ENCODE measurements at regions not wholly inside any gene's neighbourhood (a gene's known extent, or its start where the extent isn't known, plus 50 kb on each side); places are given as distances from the start of the nearest gene placed in this dataset.
"Not testable (repeated sequence)": the region's sequence is repeated elsewhere in the genome, so short reads cannot be mapped to it uniquely, and the experiment has no call there.

GRCh38 chr1:229019663-229020271, 251.1 kb upstream of the RAB4A start:
- no peak for DNase-seq

GRCh38 chr1:229021034-229021433, 249.9 kb upstream of the RAB4A start:
- not testable (repeated sequence) for DNase-seq

- no peak for DNase-seq
Observed at GRCh38 chr1:229022595-229023333, 248.1 kb upstream of the RAB4A start.

GRCh38 chr1:229023651-229024300, 247.1 kb upstream of the RAB4A start:
- DNase-seq, result no peak

GRCh38 chr1:229024528-229025130, 246.3 kb upstream of the RAB4A start:
- DNase-seq, result no peak

- peak; percentile 29 for DNase-seq
Observed at GRCh38 chr1:229025576-229025975, 245.3 kb upstream of the RAB4A start.

GRCh38 chr1:229027158-229027557, 243.8 kb upstream of the RAB4A start:
- no peak for DNase-seq

- no peak for DNase-seq
Observed at GRCh38 chr1:229027622-229028182, 243.2 kb upstream of the RAB4A start.

- DNase-seq, result no peak
Observed at GRCh38 chr1:229028544-229028943, 242.4 kb upstream of the RAB4A start.

GRCh38 chr1:229028987-229029878, 241.7 kb upstream of the RAB4A start:
- DNase-seq, result no peak

- no peak for DNase-seq
Observed at GRCh38 chr1:229029879-229030235, 241.1 kb upstream of the RAB4A start.

- DNase-seq, result no peak
Observed at GRCh38 chr1:229030630-229031029, 240.3 kb upstream of the RAB4A start.

- no peak for DNase-seq
Observed at GRCh38 chr1:229031061-229031460, 239.8 kb upstream of the RAB4A start.

GRCh38 chr1:229031481-229032341, 239.2 kb upstream of the RAB4A start:
- DNase-seq, result no peak

GRCh38 chr1:229032375-229032774, 238.5 kb upstream of the RAB4A start:
- no peak for DNase-seq

GRCh38 chr1:229033480-229033879, 237.4 kb upstream of the RAB4A start:
- DNase-seq, result no peak

GRCh38 chr1:229034342-229034741, 236.6 kb upstream of the RAB4A start:
- DNase-seq, result no peak

- DNase-seq, result no peak
Observed at GRCh38 chr1:229035054-229035747, 235.7 kb upstream of the RAB4A start.

GRCh38 chr1:229035748-229036082, 235.2 kb upstream of the RAB4A start:
- DNase-seq, result no peak

- DNase-seq, result no peak
Observed at GRCh38 chr1:229037806-229038405, 233.0 kb upstream of the RAB4A start.

All from NCI-H510A treated with DMSO at 0.1 percent for 48 hours (cell line).